ENCODE measurements at regions not wholly inside any gene's neighbourhood (a gene's known extent, or its start where the extent isn't known, plus 50 kb on each side); places are given as distances from the start of the nearest gene placed in this dataset.

- no peak for DNase-seq
These were observed 528.4 kb upstream of the PROK2 start for GRCh38 chr3:72313308-72313707.

GRCh38 chr3:72312339-72312738 lies 527.4 kb upstream of the PROK2 start:
- no peak for DNase-seq

- no peak for DNase-seq
These were observed 526.5 kb upstream of the PROK2 start for GRCh38 chr3:72311425-72311824.

- peak in 1 of 4 experiments; percentile 9 for DNase-seq
These were observed 525.8 kb upstream of the PROK2 start for GRCh38 chr3:72310419-72311380.

GRCh38 chr3:72309661-72310418 lies 524.9 kb upstream of the PROK2 start:
- no peak for DNase-seq

GRCh38 chr3:72308641-72309040 lies 523.7 kb upstream of the PROK2 start:
- DNase-seq = no peak

GRCh38 chr3:72307438-72308115 lies 522.6 kb upstream of the PROK2 start:
- DNase-seq = no peak

- DNase-seq = no peak
These were observed 521.9 kb upstream of the PROK2 start for GRCh38 chr3:72306800-72307341.

GRCh38 chr3:72303926-72304325 lies 519.0 kb upstream of the PROK2 start:
- DNase-seq = no peak

- DNase-seq = no peak
These were observed 516.8 kb upstream of the PROK2 start for GRCh38 chr3:72301779-72302178.

GRCh38 chr3:72300621-72301020 lies 515.7 kb upstream of the PROK2 start:
- DNase-seq = no peak

- no peak for DNase-seq
These were observed 514.9 kb upstream of the PROK2 start for GRCh38 chr3:72299823-72300222.

GRCh38 chr3:72299321-72299802 lies 514.4 kb upstream of the PROK2 start:
- DNase-seq = no peak

- DNase-seq = no peak
These were observed 513.5 kb upstream of the PROK2 start for GRCh38 chr3:72298201-72299152.

GRCh38 chr3:72297481-72297880 lies 512.5 kb upstream of the PROK2 start:
- no peak for DNase-seq

- no peak for DNase-seq
These were observed 511.6 kb upstream of the PROK2 start for GRCh38 chr3:72296477-72297111.

GRCh38 chr3:72295962-72296450 lies 511.1 kb upstream of the PROK2 start:
- no peak for DNase-seq

- DNase-seq = no peak
These were observed 510.5 kb upstream of the PROK2 start for GRCh38 chr3:72295276-72295961.

- no peak for DNase-seq
These were observed 506.1 kb upstream of the PROK2 start for GRCh38 chr3:72290859-72291638.

GRCh38 chr3:72289692-72290071 lies 504.7 kb upstream of the PROK2 start:
- no peak for DNase-seq

Data from activated CD4-positive, CD25-positive, alpha-beta regulatory T cell (primary cell).